HG03064 (cell line): ENCODE measurements at regions not wholly inside any gene's neighbourhood (a gene's known extent, or its start where the extent isn't known, plus 50 kb on each side); places are given as distances from the start of the nearest gene placed in this dataset.
A peak's percentile ranks its signal among the peaks of the same experiment; 100 is the strongest.

Source experiments
- ATAC-seq: cut with Tn5 transposase; IDR thresholded peaks from one replicate; pipeline ENCODE4 v1.9.1; 2021; ENCODE audit warnings: low read depth; ENCODE audit not compliant: unreplicated experiment

- ATAC-seq = no peak
Observed at GRCh38 chrX:109841869-109842579, 109.0 kb upstream of the ACSL4 start.

GRCh38 chrX:109842611-109843010 lies 109.6 kb upstream of the ACSL4 start:
- no peak for ATAC-seq

- no peak for ATAC-seq
Observed at GRCh38 chrX:109843963-109844751, 111.1 kb upstream of the ACSL4 start.

GRCh38 chrX:109844986-109845385 lies 111.9 kb upstream of the ACSL4 start:
- no peak for ATAC-seq

GRCh38 chrX:109845996-109846395 lies 112.9 kb upstream of the ACSL4 start:
- ATAC-seq = no peak

- no peak for ATAC-seq
Observed at GRCh38 chrX:109847257-109848187, 114.5 kb upstream of the ACSL4 start.

- peak; percentile 55 for ATAC-seq
Observed at GRCh38 chrX:109848461-109849050, 115.5 kb upstream of the ACSL4 start.

- ATAC-seq = no peak
Observed at GRCh38 chrX:109854096-109854495, 121.0 kb upstream of the ACSL4 start.

- ATAC-seq = no peak
Observed at GRCh38 chrX:109855501-109855900, 122.4 kb upstream of the ACSL4 start.

GRCh38 chrX:109856974-109857373 lies 123.9 kb upstream of the ACSL4 start:
- no peak for ATAC-seq

GRCh38 chrX:109857584-109858228 lies 124.6 kb upstream of the ACSL4 start:
- no peak for ATAC-seq

GRCh38 chrX:109858602-109859341 lies 125.7 kb upstream of the ACSL4 start:
- ATAC-seq = no peak

- no peak for ATAC-seq
Observed at GRCh38 chrX:109859651-109860050, 126.6 kb upstream of the ACSL4 start.

GRCh38 chrX:109862433-109862832 lies 129.4 kb upstream of the ACSL4 start:
- no peak for ATAC-seq

GRCh38 chrX:109863811-109864210 lies 130.8 kb upstream of the ACSL4 start:
- no peak for ATAC-seq

- ATAC-seq = no peak
Observed at GRCh38 chrX:109871121-109871888, 131.6 kb upstream of the TMEM164 start.

- ATAC-seq = no peak
Observed at GRCh38 chrX:109872021-109872732, 130.7 kb upstream of the TMEM164 start.

GRCh38 chrX:109873574-109873973 lies 129.3 kb upstream of the TMEM164 start:
- ATAC-seq = no peak
